ENCODE measurements at regions not wholly inside any gene's neighbourhood (a gene's known extent, or its start where the extent isn't known, plus 50 kb on each side); places are given as distances from the start of the nearest gene placed in this dataset.

DNA sequence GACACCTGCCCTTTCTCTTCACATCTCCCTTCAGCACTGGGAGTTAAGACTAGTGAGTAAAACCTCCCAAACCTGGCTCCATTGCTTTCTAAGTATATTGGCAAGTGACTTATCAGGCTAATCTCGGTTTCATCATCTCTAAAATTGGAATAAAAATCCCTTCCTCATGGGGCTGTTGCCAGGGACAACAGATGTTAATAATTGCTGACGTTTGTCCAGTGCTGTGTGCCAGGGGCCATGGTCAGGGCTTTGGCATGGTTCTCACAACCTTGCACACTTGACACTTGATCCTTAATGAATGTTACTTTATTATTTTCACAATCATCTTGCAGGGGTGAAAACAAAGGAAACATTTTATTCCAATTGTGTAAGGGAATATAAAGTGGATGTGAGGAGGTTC is 1262.0 kb upstream of the WWC1 start:
- no peak for DNase-seq (ENCODE audit: extremely low spot score, insufficient read length, low read depth)
- no peak for FAIRE-seq

DNA sequence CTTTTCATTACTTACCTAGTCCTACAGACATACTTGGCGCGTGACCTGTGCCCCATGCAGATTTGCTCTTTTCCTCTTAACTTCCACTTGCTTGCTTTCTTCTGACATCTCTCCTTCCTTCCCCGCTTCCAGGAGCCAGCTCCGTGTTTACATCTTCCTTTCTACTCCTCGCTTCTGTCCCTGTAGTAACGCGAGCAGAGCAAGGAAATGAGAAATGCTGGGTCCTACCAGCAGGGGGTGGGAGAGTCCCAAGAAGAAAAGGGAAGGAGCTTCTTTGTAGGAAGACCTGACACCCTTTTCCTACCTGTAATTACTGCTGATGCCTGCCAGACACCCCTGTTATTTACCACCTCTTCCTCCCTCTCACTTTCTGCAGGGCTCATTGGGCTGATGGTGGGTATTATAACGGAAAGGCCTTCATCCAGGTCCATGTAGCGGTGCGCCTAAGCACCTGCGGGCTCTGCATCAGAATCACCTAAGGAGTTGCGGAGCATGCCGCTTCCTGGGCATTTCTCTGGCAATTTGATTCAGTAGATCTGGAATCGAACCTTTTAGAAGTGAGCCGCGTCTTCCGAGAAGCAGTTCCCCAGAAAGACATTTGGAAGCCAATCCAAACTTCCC is 1260.8 kb upstream of the WWC1 start:
- no peak for DNase-seq (ENCODE audit: extremely low spot score, insufficient read length, low read depth)
- FAIRE-seq, result no peak

DNA sequence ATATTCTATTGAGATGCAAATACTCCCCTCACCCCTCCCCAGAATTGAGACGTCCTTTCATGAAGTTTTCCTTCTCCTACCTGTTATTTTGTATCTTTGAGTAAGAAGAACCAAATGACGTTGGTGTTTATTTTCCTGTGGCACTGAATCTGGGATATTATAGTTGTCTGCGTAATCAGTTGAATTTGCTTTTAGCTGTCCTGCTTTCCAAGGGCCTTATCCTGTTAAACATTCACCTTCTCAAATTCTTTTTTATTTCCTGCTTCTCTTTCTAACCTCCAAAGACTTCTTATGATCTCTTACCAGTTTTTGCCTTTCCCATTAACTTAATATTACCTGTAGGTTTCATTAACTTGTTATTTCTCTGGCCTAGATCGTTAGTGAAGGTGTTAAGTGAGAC is 1254.9 kb upstream of the WWC1 start:
- no peak for FAIRE-seq
- no peak for DNase-seq (ENCODE audit: extremely low spot score, insufficient read length, low read depth)

DNA sequence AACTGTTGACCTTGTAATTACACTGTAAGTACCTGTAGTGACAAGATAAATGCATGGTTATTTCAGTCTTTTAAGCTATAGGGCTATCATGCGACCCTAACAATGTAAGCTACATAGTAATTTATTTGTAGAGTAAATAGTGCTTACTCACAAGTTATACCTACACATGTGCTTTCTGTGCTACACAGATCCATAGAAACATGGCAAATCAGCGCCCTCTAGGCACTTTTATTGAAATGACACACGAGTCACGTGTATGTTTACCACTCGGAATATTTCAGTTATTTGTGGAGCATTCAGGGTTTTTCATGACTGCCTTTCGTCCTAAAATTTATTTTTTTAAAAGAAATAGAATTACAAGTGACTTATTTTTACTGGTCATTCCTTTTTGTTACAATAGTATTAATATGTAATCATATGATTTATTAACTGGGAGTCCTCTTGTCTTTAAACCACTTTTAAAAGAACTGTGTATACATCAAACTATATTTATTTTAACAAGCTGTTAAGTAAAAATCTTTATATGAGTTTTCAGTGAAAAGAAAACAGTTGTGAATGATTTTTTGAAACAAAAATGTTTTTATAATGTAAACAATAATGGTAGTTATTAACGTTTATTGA is 1242.3 kb upstream of the WWC1 start:
- DNase-seq (ENCODE audit: extremely low spot score, insufficient read length, low read depth), result no peak
- FAIRE-seq, result no peak

DNA sequence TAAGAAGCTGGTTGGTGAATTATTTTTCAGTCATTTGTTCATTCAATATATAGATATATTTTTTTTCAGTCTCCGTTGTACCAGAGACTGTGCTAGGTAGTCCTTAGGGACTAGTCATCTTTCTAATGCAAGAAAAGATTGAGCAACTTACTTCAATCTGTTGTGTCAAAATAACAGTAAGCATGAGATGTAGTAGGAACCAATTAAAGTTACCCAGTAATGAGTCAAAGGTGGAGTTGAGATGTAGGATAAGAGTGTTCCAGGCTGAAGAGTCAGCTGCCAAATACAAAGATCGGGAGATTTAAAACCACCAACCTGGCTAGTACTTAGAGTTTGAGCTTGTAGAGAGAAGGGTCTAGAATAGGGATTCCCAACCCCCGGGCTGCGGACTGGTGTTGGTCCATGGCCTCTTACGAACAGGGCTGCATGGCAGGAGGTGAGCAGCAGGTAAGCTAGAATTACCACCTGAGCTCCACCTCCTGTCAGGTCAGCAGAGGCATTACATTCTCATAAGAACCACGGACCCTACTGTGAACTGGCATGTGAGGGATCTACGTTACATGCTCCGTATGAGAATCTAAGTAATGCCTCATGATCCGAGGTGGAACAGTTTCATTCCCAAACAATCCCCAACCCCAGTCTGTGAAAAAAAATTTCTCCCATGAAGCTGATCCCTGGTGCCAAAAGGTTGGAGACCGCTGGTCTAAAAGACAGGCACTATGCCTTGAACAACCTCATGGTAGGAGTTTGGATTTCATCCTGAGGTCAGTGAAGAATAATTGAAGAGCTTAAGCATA is 1241.5 kb upstream of the WWC1 start:
- no peak for FAIRE-seq
- DNase-seq (ENCODE audit: extremely low spot score, insufficient read length, low read depth), result no peak

DNA sequence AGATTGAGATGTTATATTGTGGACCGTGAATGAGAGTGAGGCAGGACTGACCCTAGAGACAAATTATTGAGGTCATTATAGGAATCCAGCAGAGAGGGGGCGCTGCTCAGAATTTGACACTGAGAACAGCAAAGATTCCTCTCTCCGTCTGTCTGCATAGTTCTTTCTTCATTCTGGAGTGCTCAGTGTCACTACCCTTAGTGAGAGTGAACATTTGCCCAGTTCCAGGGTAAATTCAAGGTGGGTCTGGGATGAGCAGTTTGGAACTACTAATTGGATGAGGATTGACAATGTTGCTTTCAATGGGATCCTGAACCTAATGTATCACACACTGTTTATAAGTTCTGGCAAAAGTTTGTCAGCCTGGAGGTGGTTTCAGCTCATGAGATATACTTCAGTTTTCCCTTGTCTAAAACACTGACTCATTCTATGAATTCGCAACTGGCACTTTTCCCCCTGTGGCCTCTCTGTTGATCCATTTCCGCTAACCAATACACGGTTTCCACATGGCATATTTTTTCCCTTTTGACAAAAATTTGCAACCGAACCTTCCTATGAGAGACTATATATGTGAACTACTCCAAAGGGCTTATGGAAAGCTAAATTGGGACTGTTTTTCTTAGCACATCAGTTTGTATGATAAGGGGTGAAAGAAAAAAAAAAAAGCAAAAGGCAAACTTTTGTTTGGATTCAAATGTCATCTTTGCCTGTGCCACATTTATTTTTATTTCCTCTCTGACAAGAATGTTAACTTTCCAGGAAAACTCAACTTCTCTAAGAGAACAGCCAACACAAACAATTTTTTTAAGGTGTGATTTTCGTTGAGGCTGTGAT is 1240.7 kb upstream of the WWC1 start:
- DNase-seq (ENCODE audit: extremely low spot score, insufficient read length, low read depth), result no peak
- FAIRE-seq, result no peak

DNA sequence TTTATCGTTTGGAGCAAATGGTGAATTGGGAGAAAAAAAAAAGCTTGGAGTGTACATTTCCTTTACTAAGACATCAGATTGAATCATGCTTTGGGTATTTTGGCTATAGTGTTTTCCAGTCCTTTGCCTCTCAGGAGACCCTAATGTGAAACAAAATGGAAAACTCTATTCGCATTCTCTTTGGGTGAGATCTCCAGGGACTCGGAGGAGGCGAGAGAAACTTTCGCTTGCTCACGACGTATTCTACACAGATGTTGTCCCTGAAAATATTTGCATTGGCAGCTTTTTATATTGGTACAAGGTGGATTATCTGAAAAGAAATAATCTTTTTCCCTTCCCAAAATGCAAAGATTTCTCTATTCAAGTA is 1240.1 kb upstream of the WWC1 start:
- DNase-seq (ENCODE audit: extremely low spot score, insufficient read length, low read depth) (no peak), FAIRE-seq (no peak)

DNA sequence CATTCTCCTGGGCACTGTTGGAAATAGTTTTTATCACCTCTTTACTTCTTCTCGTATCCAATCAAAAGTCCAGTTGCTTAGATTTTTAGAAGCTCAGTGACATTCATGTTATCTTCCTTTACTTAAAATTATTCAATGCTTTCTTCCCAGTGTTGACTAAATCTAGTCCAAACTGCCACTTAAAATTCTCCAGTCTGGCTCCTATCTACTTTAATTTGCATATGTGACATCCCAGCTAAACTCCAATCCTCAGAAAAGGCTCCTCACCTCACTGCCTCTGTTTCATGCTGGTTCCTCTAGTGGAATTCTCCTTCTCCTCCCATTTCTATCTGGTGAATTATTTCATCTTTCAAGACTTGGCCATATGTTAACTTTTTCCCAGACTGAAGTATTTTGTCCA is 1238.7 kb upstream of the WWC1 start:
- DNase-seq (ENCODE audit: extremely low spot score, insufficient read length, low read depth) (no peak), FAIRE-seq (no peak)

DNA sequence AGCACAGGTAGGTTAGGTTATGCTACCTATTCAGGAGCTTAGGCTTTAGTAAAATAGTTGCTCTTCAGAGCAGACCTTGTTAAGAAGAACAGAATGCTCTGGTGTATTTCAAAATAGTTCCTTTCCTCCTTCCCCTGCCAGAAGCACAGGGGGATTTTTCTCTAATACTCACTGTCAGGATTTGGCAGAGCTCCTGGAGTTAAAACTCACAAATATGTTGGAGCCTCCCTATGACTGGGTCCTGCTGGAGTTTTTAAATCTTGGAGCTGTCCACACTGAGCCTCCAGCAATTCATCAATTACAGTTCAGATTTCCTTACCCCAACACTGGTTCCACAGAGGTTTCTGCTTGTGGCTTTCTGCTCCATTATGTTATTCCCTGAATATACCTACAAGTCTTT is 1233.8 kb upstream of the WWC1 start:
- DNase-seq (ENCODE audit: extremely low spot score, insufficient read length, low read depth) (no peak), FAIRE-seq (no peak)

DNA sequence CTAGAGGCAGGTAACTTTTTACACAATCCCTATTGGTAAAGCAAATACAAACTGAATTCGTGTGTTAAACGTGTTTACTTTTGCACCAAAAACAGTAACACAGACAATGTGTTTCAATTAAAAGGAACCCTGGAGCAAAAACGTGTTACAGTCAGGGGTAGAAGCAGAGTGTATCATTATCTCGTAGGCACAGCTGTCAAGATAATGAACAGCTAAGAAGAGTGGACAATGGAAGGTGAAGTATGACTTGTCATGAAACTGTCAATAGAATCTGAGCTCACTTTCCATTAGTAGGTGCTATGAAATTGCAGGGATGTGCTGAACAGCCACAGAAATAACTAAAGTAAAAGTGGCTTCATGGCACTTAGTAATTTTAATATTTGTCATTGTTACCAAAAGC is 1229.8 kb upstream of the WWC1 start:
- DNase-seq (ENCODE audit: extremely low spot score, insufficient read length, low read depth) (no peak), FAIRE-seq (no peak)

DNA sequence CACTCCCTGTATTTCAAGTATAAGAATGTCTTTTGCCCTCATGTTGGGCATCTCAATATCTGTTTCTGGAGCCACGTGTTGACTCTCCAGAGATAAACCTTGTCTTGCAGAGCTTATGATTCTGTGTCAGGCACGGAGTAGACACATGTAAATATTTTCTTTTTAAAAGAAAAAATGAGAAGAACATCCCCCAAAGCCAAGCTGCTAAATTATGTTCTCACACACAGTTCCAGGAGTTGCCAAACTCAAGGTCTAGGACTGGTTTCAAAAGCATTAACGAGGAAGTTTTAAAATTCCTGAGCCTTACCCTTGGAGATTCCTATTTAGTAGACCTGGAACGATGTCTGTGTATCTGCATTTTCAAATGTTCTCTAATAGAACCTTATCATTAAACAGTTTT is 1228.3 kb upstream of the WWC1 start:
- FAIRE-seq, result no peak

DNA sequence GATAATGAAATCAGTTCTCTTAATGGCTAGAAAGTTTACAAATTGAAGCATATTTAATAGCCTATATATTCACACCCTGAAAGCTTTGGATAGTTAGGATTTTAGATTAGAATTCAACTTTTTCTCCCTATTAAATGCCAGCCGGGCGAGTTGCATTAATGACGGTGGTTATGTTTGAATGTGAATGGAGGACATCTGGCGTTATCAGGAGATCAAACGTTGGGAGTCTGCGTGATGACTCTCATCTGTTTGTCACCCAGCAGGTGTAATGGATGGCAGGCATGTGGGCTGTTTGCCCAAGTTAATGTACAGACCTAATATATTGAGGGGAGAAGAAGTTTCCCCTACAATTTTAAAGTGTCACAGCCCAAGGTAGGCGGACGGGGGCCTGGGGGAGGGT is 1227.7 kb upstream of the WWC1 start:
- FAIRE-seq (no peak), DNase-seq (ENCODE audit: extremely low spot score, insufficient read length, low read depth) (no peak)

More for the DNA sequence above, 1228.3 kb upstream of the WWC1 start:
- DNase-seq (ENCODE audit: extremely low spot score, insufficient read length, low read depth), result no peak

DNA sequence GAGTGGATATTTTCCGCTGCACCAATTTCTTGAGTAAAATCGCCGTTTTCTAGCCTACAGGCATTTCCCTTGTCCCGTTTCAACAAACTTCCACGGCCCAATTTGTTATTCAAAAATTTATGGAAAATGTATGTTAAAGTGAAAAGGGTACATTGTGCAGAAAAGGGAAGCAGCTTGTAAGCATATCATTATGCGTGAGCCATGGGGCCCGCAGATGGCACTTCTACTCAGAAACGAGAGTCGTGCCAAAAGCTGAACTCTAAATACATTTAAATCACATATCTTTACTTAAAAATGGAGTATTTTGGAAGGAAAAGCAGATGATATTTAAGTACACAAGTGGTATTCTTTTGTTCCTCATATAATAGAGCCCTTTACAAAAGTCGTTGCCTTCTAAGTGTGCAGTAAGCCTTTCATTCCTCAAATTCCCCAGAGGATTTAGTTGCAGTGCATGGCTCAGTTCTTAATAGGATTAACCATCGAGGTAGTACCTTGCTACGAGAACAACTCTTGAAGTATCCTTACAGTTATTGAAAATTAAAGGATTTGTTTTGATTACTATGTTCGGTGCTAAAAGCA is 1227.2 kb upstream of the WWC1 start:
- FAIRE-seq, result no peak

DNA sequence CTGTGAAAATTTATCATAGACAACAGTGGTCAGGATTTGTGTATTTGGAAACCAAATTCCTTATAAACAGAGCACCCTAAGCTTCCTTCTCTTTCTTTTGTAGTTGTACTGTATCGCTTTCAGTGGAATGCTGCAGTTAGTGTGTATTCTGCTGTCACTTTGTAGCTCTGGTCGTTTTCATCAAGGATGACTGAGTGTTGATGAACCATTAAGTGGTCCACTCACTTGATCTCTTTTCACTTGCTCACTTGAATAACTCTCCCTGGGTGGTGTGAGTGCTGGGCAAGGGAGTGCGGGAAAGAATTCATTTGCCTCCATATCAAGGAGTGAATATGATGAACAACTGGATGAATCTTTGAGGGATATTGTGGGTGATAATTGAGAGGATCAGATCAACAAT is 1225.7 kb upstream of the WWC1 start:
- DNase-seq (ENCODE audit: extremely low spot score, insufficient read length, low read depth) (no peak), FAIRE-seq (no peak)

More for the DNA sequence above, 1227.2 kb upstream of the WWC1 start:
- no peak for DNase-seq (ENCODE audit: extremely low spot score, insufficient read length, low read depth)

DNA sequence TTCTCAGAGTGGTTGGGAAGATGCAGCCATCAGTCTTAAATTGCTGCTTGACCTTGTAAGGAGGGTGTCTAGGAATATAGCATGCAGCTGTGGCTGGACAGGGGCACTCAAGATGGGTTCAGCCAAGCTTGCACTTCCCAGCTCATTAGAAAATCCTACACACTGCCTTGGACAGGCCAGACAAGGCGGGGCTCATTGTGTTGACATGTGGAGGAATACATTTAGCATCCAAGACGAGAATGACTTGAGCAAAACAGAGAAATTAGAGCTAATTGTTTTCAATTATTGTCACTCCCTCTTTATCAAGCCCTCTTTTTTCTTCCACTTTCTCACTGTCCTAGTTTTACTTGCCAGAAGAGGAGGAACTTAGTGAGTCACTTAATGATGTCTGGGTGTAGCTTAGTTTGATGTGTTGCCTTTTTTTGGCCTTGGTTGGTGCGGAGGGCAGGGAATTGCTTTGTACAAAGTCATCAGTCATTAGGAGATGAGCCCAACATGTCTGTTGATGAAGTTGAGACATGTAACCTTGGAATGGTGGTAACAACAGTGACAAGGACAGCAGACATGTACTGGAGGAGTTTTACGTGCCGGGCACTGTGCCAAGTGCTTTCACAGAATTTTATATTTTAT is 1219.3 kb upstream of the WWC1 start:
- no peak for FAIRE-seq
- no peak for DNase-seq (ENCODE audit: extremely low spot score, insufficient read length, low read depth)

DNA sequence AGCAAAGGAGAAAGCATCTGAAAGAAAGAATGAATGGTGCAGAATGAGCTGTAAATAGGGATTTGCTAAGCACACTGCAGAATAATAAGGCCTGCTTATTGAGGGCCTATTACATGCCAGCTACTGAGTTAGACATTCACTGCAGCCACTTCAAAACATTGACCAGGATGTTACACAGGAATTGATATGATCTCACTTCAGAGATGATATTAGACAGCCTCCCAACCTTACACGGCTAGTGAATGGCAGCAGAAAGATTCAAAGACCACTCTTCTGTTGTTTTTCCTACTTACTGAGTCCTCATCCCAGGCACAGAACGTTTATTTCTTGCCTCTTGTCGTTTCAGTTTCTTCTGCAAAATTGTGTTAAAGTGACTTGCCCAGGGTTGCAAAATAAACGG is 1209.9 kb upstream of the WWC1 start:
- FAIRE-seq, result no peak
- no peak for DNase-seq (ENCODE audit: extremely low spot score, insufficient read length, low read depth)

DNA sequence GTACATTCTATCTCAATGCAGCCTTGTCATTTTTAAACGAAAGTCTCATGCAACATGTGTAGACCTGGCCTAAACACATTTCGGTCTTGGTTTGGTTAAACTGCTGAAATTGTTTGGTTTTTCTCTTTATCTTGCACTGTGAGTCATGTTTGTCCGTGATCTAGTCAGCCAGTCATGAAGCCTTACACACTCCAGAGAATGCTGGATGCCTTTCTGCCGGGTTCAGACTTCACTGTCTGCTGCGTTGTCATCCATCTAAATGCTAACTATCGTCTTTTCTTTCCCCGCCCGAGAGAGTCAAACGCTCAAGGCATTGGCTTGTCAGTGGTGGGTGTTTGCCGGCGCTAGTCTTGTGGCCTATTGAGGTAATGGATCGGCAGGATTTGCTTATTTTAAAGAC is 1194.6 kb upstream of the WWC1 start:
- FAIRE-seq, result no peak

DNA sequence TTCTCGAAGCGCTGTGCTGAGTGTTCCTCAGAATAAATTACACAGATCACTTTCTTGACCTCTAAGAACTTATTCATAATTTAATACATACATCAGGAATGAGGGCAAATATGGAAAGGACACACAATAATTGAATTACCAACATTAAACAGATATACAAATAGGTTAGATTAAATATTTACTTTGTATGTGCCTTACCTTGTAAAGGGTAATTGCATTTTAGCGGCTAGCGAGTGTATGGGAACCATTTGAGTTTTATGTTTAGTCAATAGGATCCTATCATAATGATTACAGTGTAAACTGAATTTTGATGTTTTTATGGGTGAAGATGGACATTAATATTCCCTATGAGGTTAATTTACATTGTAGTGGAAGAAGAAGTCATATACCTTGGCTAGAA is 1187.1 kb upstream of the WWC1 start:
- no peak for FAIRE-seq

More for the DNA sequence above, 1194.6 kb upstream of the WWC1 start:
- DNase-seq (ENCODE audit: extremely low spot score, insufficient read length, low read depth), result no peak

DNA sequence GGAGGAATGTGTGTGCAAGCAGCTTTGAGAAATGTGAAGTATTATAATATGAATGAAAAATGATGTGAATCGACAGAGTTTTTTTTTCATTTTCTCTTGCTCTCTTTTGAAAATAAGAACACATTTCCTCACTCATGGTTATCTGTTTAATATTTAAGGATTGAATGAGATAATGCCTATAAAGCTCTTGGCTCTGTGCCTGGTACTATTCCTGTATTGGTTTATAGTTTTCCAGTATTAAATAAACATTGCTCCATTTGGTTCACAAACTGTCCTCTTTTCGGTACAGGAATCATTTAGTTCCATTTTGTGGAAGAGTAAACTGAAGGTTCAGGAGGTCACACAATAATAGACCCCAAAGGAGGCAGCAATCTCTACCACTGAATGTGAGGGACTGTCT is 1185.5 kb upstream of the WWC1 start:
- FAIRE-seq (no peak), DNase-seq (ENCODE audit: extremely low spot score, insufficient read length, low read depth) (no peak)

More for the DNA sequence above, 1187.1 kb upstream of the WWC1 start:
- no peak for DNase-seq (ENCODE audit: extremely low spot score, insufficient read length, low read depth)

DNA sequence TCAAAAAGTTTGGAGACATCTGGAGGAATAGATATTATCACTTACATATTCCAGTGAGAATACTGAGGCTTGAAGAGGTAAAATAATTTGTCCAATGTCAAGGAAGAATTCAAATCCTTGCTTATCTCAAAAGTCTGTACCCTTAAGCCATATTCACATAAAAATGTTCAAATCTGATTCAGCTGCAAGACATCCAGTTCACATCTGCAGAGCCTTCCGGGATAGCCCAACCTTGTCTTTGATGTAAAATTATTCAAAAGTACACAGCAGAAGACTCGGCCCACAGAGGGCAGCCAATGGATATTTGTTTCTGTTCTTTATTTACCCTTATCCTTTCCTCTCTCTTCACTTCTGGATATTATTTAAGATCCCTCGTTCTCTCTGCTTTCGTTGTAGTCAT is 1183.8 kb upstream of the WWC1 start:
- no peak for FAIRE-seq
- no peak for DNase-seq (ENCODE audit: extremely low spot score, insufficient read length, low read depth)

All from GM18507 (cell line).